Liver (tissue), 3 donors: ENCODE measurements at regions not wholly inside any gene's neighbourhood (a gene's known extent, or its start where the extent isn't known, plus 50 kb on each side); places are given as distances from the start of the nearest gene placed in this dataset.

Experiments used
- ATF3 ChIP-seq: IDR thresholded peaks from 2 replicates; pipeline ENCODE4 v1.6.1; 2016; ENCODE audit warnings: antibody characterized with exemption
- CTCF ChIP-seq: fragments of 150-350 bp; IDR thresholded peaks from 2 replicates; pipeline ENCODE4 v1.5.1; 2017; ENCODE audit warnings: improper control_type of control experiment, low read depth, low read length; ENCODE audit not compliant: missing input control
- EGR1 ChIP-seq, 2 donors: IDR thresholded peaks; 2 replicates each; pipeline ENCODE4 v1.6.1; 2016 to 2018; ENCODE audit warnings: antibody characterized with exemption in 2 of 2, low read depth in 2 of 2
- FOXA1 ChIP-seq: IDR thresholded peaks from 2 replicates; pipeline ENCODE4 v1.6.1; 2016; ENCODE audit warnings: antibody characterized with exemption
- HNF4A ChIP-seq, 2 donors: conservative IDR thresholded peaks; 2 replicates each; pipeline ENCODE4 v1.6.1; 2016; ENCODE audit warnings: antibody characterized with exemption in 2 of 2, mild to moderate bottlenecking in 2 of 2
- JUND ChIP-seq, 2 donors: IDR thresholded peaks; 2 replicates each; pipeline ENCODE4 v1.6.1; 2016; ENCODE audit warnings: antibody characterized with exemption in 2 of 2
- MAX ChIP-seq: IDR thresholded peaks from 2 replicates; pipeline ENCODE4 v1.6.1; 2016; ENCODE audit warnings: antibody characterized with exemption
- RAD21 ChIP-seq, 2 donors: IDR thresholded peaks; 2 replicates each; pipeline ENCODE4 v1.6.1; 2016; ENCODE audit warnings: antibody characterized with exemption in 2 of 2, mild to moderate bottlenecking in 2 of 2
- RXRA ChIP-seq, 2 donors: IDR thresholded peaks; 2 replicates each; pipeline ENCODE4 v1.6.1; 2017 to 2018; ENCODE audit warnings: antibody characterized with exemption in 2 of 2, mild to moderate bottlenecking in 1 of 2
- SP1 ChIP-seq: IDR thresholded peaks from 2 replicates; pipeline ENCODE4 v1.6.1; 2018; ENCODE audit warnings: antibody characterized with exemption, mild to moderate bottlenecking
- TAF1 ChIP-seq: conservative IDR thresholded peaks from 2 replicates; pipeline ENCODE4 v1.6.1; 2016; ENCODE audit warnings: antibody characterized with exemption, mild to moderate bottlenecking
- YY1 ChIP-seq: IDR thresholded peaks from 2 replicates; pipeline ENCODE4 v1.6.1; 2016; ENCODE audit warnings: antibody characterized with exemption, mild to moderate bottlenecking
- TF ChIP-seq, protein P1 (sequence below): IDR thresholded peaks from 2 replicates; pipeline ENCODE4 v1.6.1; 2016; ENCODE audit warnings: antibody characterized with exemption, mild to moderate bottlenecking
- donor health status: healthy.
- donor health status: healthy.

- TF ChIP-seq MAX: no peak
- TF ChIP-seq TAF1: no peak
- no peak for TF ChIP-seq CTCF
- TF ChIP-seq FOXA1: no peak
- no peak for TF ChIP-seq JUND (IDR thresholded peaks at IDR 0.05)
- no peak for TF ChIP-seq SP1
- no peak for TF ChIP-seq RXRA (IDR thresholded peaks at IDR 0.05)
- no peak for TF ChIP-seq EGR1 (IDR thresholded peaks at IDR 0.05; ENCODE audit: low read depth in 2 of 2)
- TF ChIP-seq, protein P1, sequence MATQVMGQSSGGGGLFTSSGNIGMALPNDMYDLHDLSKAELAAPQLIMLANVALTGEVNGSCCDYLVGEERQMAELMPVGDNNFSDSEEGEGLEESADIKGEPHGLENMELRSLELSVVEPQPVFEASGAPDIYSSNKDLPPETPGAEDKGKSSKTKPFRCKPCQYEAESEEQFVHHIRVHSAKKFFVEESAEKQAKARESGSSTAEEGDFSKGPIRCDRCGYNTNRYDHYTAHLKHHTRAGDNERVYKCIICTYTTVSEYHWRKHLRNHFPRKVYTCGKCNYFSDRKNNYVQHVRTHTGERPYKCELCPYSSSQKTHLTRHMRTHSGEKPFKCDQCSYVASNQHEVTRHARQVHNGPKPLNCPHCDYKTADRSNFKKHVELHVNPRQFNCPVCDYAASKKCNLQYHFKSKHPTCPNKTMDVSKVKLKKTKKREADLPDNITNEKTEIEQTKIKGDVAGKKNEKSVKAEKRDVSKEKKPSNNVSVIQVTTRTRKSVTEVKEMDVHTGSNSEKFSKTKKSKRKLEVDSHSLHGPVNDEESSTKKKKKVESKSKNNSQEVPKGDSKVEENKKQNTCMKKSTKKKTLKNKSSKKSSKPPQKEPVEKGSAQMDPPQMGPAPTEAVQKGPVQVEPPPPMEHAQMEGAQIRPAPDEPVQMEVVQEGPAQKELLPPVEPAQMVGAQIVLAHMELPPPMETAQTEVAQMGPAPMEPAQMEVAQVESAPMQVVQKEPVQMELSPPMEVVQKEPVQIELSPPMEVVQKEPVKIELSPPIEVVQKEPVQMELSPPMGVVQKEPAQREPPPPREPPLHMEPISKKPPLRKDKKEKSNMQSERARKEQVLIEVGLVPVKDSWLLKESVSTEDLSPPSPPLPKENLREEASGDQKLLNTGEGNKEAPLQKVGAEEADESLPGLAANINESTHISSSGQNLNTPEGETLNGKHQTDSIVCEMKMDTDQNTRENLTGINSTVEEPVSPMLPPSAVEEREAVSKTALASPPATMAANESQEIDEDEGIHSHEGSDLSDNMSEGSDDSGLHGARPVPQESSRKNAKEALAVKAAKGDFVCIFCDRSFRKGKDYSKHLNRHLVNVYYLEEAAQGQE: no peak
- TF ChIP-seq RAD21 (IDR thresholded peaks at IDR 0.05): no peak
- TF ChIP-seq HNF4A (conservative IDR thresholded peaks at IDR 0.05): no peak
- TF ChIP-seq YY1: no peak
- TF ChIP-seq ATF3: no peak
These were observed 224.6 kb upstream of the PPP2R2D start for GRCh38 chr10:131676046-131676799.
